GM06990 (cell line): ENCODE measurements at regions not wholly inside any gene's neighbourhood (a gene's known extent, or its start where the extent isn't known, plus 50 kb on each side); places are given as distances from the start of the nearest gene placed in this dataset.
"Not testable (repeated sequence)": the region's sequence is repeated elsewhere in the genome, so short reads cannot be mapped to it uniquely, and the experiment has no call there.

Source experiments
- DNase-seq: peaks from one replicate; pipeline ENCODE4 v3.0.0-alpha.2; 2011; ENCODE audit not compliant: insufficient read length; ENCODE audit errors: extremely low read depth
- H3K27me3 ChIP-seq: replicated peaks from 2 replicates; pipeline ENCODE4 v1.6.0; 2011; ENCODE audit warnings: low read length; ENCODE audit not compliant: control insufficient read depth, insufficient read depth
- H3K36me3 ChIP-seq: 2 replicates; pipeline ENCODE4 v1.5.1; 2011; ENCODE audit warnings: low read length; ENCODE audit not compliant: control insufficient read depth, insufficient read depth
- H3K4me3 ChIP-seq: replicated peaks from 2 replicates; pipeline ENCODE4 v1.5.1; 2011; ENCODE audit warnings: low read depth, mild to moderate bottlenecking, control low read depth, low read length
- CTCF ChIP-seq: IDR thresholded peaks from 2 replicates; pipeline ENCODE4 v1.5.1; 2011; ENCODE audit warnings: low read length, control low read depth, mild to moderate bottlenecking, inconsistent platforms; ENCODE audit not compliant: insufficient read depth, poor library complexity, severe bottlenecking

- no peaks in the 10 kb centered on the region for H3K36me3 ChIP-seq
- H3K4me3 ChIP-seq: no peak overlapping the region
- H3K27me3 ChIP-seq: no peaks in the 10 kb centered on the region
- no peak for DNase-seq
- TF ChIP-seq CTCF: no peak
Measured at GRCh38 chr6:112936504-112936903, 589.4 kb downstream of the RFPL4B start.

GRCh38 chr6:112937690-112938089 lies 590.6 kb downstream of the RFPL4B start:
- not testable (repeated sequence) for H3K27me3 ChIP-seq, H3K36me3 ChIP-seq, DNase-seq, H3K4me3 ChIP-seq

- DNase-seq: no peak
- Histone ChIP-seq H3K4me3 (no peak overlapping the region), H3K36me3 (no peaks in the 10 kb centered on the region), H3K27me3 (no peaks in the 10 kb centered on the region)
- TF ChIP-seq CTCF: no peak
Measured at GRCh38 chr6:112938650-112939049, 591.5 kb downstream of the RFPL4B start.

- no peak for DNase-seq
- no peak overlapping the region for H3K4me3 ChIP-seq
- TF ChIP-seq CTCF: no peak
Measured at GRCh38 chr6:112939563-112939962, 592.4 kb downstream of the RFPL4B start.

GRCh38 chr6:112941613-112942012 lies 594.5 kb downstream of the RFPL4B start:
- TF ChIP-seq CTCF: no peak
- no peak for DNase-seq

More at GRCh38 chr6:112939563-112939962, 592.4 kb downstream of the RFPL4B start:
- Histone ChIP-seq H3K36me3 (no peaks in the 10 kb centered on the region), H3K27me3 (no peaks in the 10 kb centered on the region)

GRCh38 chr6:112946051-112946450 lies 598.9 kb downstream of the RFPL4B start:
- DNase-seq: no peak
- no peaks in the 10 kb centered on the region for H3K36me3 ChIP-seq
- TF ChIP-seq CTCF: no peak
- H3K4me3 ChIP-seq: no peak overlapping the region
- H3K27me3 ChIP-seq: no peaks in the 10 kb centered on the region

More at GRCh38 chr6:112941613-112942012, 594.5 kb downstream of the RFPL4B start:
- Histone ChIP-seq H3K27me3 (no peaks in the 10 kb centered on the region), H3K4me3 (no peak overlapping the region), H3K36me3 (no peaks in the 10 kb centered on the region)
